AG04449 (cell line): ENCODE measurements at regions not wholly inside any gene's neighbourhood (a gene's known extent, or its start where the extent isn't known, plus 50 kb on each side); places are given as distances from the start of the nearest gene placed in this dataset.
"Not testable (repeated sequence)": the region's sequence is repeated elsewhere in the genome, so short reads cannot be mapped to it uniquely, and the experiment has no call there.

Experiments
- CTCF ChIA-PET: fragments of 350-600 bp; formaldehyde crosslinking; extraction: SDS; loops from one replicate; lab custom pipeline; 2021; ENCODE audit warnings: antibody characterized with exemption; lab: Yijun Ruan, JAX
- POLR2A ChIA-PET: fragments of 400-600, 350-600 bp; formaldehyde crosslinking; extraction: SDS; loops from one replicate; lab custom pipeline; 2020; ENCODE audit warnings: antibody characterized with exemption, inconsistent platforms; lab: Yijun Ruan, JAX
- DNase-seq: peaks from one replicate; pipeline ENCODE4 v3.0.0-alpha.2; 2010; ENCODE audit warnings: low read depth, low spot score
- H3K4me3 ChIP-seq: 2 replicates; pipeline ENCODE4 v1.5.1; 2011; ENCODE audit warnings: low read depth, mild to moderate bottlenecking, control low read depth, low read length
- TF ChIP-seq, protein P1 (sequence below): IDR thresholded peaks from one replicate; pipeline ENCODE4 v1.5.1; 2011; ENCODE audit warnings: mild to moderate bottlenecking, moderate library complexity, low read length, control low read depth, inconsistent platforms; ENCODE audit not compliant: insufficient read depth; ENCODE audit errors: missing control alignments

GRCh38 chr2:153575171-153575853 lies 96.8 kb upstream of the RPRM start:
- TF ChIP-seq, protein P1, sequence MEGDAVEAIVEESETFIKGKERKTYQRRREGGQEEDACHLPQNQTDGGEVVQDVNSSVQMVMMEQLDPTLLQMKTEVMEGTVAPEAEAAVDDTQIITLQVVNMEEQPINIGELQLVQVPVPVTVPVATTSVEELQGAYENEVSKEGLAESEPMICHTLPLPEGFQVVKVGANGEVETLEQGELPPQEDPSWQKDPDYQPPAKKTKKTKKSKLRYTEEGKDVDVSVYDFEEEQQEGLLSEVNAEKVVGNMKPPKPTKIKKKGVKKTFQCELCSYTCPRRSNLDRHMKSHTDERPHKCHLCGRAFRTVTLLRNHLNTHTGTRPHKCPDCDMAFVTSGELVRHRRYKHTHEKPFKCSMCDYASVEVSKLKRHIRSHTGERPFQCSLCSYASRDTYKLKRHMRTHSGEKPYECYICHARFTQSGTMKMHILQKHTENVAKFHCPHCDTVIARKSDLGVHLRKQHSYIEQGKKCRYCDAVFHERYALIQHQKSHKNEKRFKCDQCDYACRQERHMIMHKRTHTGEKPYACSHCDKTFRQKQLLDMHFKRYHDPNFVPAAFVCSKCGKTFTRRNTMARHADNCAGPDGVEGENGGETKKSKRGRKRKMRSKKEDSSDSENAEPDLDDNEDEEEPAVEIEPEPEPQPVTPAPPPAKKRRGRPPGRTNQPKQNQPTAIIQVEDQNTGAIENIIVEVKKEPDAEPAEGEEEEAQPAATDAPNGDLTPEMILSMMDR: no peak
- no peak for DNase-seq
- POLR2A ChIA-PET: no interaction called here
- no peak overlapping the region for H3K4me3 ChIP-seq
- CTCF ChIA-PET: no interaction called here

DNA sequence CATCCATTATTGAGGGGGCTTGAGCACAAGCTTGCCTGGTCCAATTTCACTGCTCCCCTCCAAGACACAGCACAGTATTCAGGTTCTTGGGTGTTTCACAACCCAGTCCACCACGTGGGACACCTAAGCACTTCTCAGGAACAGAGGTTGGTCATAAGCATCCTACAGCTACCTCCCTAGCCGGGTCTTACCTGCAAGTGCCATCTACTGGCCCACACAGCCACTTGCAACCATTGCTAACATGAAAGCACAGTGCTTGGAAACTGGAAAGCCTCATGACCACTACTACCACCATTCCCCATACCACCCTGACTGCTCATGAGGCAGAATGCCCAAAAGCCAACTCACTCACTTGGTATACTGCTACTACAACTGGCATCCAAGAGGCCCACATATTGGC lies 105.7 kb upstream of the RPRM start:
- TF ChIP-seq, protein P1: no peak
- ChIA-PET CTCF (no interaction called here), POLR2A (no interaction called here)
- no peak overlapping the region for H3K4me3 ChIP-seq
- DNase-seq: no peak

- H3K4me3 ChIP-seq: no peak overlapping the region
- ChIA-PET CTCF (no interaction called here), POLR2A (no interaction called here)
- no peak for DNase-seq
- TF ChIP-seq, protein P1: no peak
Observed at GRCh38 chr2:153588408-153588807, 109.8 kb upstream of the RPRM start.

GRCh38 chr2:153589586-153589985 lies 111.0 kb upstream of the RPRM start:
- TF ChIP-seq, protein P1: no peak
- POLR2A ChIA-PET: no interaction called here
- CTCF ChIA-PET: no interaction called here
- no peak overlapping the region for H3K4me3 ChIP-seq
- no peak for DNase-seq

- POLR2A ChIA-PET, H3K4me3 ChIP-seq, DNase-seq, CTCF ChIA-PET: not testable (repeated sequence)
Observed at GRCh38 chr2:153593086-153593485, 114.5 kb upstream of the RPRM start.

DNA sequence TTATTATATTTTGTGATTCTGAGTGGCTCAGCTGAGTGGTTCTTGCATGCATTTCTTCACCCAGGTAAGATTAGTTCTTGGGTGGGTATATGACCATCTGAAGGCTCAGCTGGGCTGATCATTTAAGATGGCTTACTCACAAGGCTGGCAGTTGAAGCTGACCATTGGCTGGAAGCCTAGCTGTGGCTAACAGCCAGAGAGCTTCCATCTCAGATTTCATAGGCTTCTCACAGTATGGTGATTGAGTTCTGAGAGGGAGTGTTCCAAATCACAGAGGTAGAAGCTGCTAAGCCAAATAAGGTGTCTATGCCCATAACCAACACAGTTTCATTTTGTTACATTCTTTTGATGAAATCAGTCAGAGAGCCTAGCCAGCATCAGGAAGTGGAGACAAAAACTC lies 117.4 kb upstream of the RPRM start:
- ChIA-PET POLR2A (no interaction called here), CTCF (no interaction called here)
- TF ChIP-seq, protein P1: no peak
- no peak overlapping the region for H3K4me3 ChIP-seq
- DNase-seq: no peak

GRCh38 chr2:153601812-153602211 lies 123.2 kb upstream of the RPRM start:
- no peak for DNase-seq
- ChIA-PET POLR2A (no interaction called here), CTCF (no interaction called here)
- no peak overlapping the region for H3K4me3 ChIP-seq
- TF ChIP-seq, protein P1: no peak
